K562 (cell line): ENCODE measurements at regions not wholly inside any gene's neighbourhood (a gene's known extent, or its start where the extent isn't known, plus 50 kb on each side); places are given as distances from the start of the nearest gene placed in this dataset.

Source experiments
- ATAC-seq: fragments of 200-7000 bp; cut with Tn5 transposase; 3 replicates; pipeline ENCODE4 v1.9.1; 2020; ENCODE audit warnings: moderate library complexity
- BruUV-seq: library from RNA; stranded (reverse); fragments of 400-500 nt; replicated peaks from 2 replicates; lab custom pipeline; 2021; lab: Mats Ljungman, UMichigan
- CTCF ChIA-PET: fragments of 300-600 bp; formaldehyde crosslinking; extraction: SDS; loops from one replicate; lab custom pipeline; 2021; ENCODE audit warnings: low intra/inter-chr PET ratio; lab: Yijun Ruan, JAX
- POLR2A ChIA-PET: fragments of 300-600, 350-650 bp; sonication (Branson Sonifier 250); formaldehyde crosslinking; extraction: SDS; loops from one replicate; lab custom pipeline; 2021; ENCODE audit warnings: antibody characterized with exemption, inconsistent platforms; lab: Yijun Ruan, JAX
- DNase-seq, 4 experiments: peaks; one replicate each; pipeline versions ENCODE4 v3.0.0 to v3.0.0-alpha.2; 2011 to 2018; ENCODE audit warnings: low spot score in 3 of 4, mixed read lengths in 3 of 4; ENCODE audit errors: extremely low read depth in 1 of 4
- FAIRE-seq: peaks from 2 replicates; lab custom pipeline; 2011; peaks lifted over from hg19 to GRCh38; lab: Jason Lieb, UNC
- H2AFZ ChIP-seq: 2 replicates; pipeline ENCODE4 v1.6.0; 2011; ENCODE audit warnings: low read depth, low read length, control low read depth, inconsistent platforms
- H3K27ac ChIP-seq: fragments of 200-600 bp; 3 replicates; pipeline ENCODE4 v1.8.0; 2011; ENCODE audit warnings: low read depth, mild to moderate bottlenecking, control low read depth, inconsistent platforms, low read length, moderate library complexity, mixed read lengths; ENCODE audit errors: extremely low read depth
- H3K27me3 ChIP-seq, 2 experiments: fragments of 300-600 bp in 1 of 2; 2 replicates in 1 of 2; 3 replicates in 1 of 2; pipeline versions ENCODE4 v1.6.0 to v1.8.0; 2011; ENCODE audit warnings: inconsistent platforms in 2 of 2, low read length in 2 of 2, mild to moderate bottlenecking in 1 of 2, mixed read lengths in 1 of 2, moderate library complexity in 1 of 2; ENCODE audit not compliant: control insufficient read depth in 2 of 2, insufficient read depth in 2 of 2
- H3K36me3 ChIP-seq: fragments of 300-600 bp; 3 replicates; pipeline ENCODE4 v1.8.0; 2011; ENCODE audit warnings: mild to moderate bottlenecking, low read length, inconsistent platforms; ENCODE audit not compliant: control insufficient read depth, insufficient read depth
- H3K4me1 ChIP-seq, 2 experiments: fragments of 200-600 bp in 1 of 2; replicated peaks in 1 of 2; 2 replicates in 1 of 2; 3 replicates in 1 of 2; pipeline versions ENCODE4 v1.5.1 to v1.8.0; 2011; ENCODE audit warnings: inconsistent platforms in 2 of 2, low read length in 2 of 2, mild to moderate bottlenecking in 1 of 2, mixed read lengths in 1 of 2, moderate library complexity in 1 of 2; ENCODE audit not compliant: control insufficient read depth in 2 of 2, insufficient read depth in 2 of 2
- H3K4me2 ChIP-seq: 2 replicates; pipeline ENCODE4 v1.6.1; 2011; ENCODE audit warnings: low read length, control low read depth, inconsistent platforms, mixed read lengths; ENCODE audit not compliant: insufficient read depth
- H3K4me3 ChIP-seq: fragments of 200-600 bp; sonication (generic), shearing (Covaris generic); 2 replicates; pipeline ENCODE4 v1.5.1; 2016; ENCODE audit warnings: control low read depth, inconsistent platforms
- H3K79me2 ChIP-seq: fragments of 200-600 bp; 3 replicates; pipeline ENCODE4 v1.8.0; 2011; ENCODE audit warnings: low read length, inconsistent platforms; ENCODE audit not compliant: control insufficient read depth, insufficient read depth
- H3K9ac ChIP-seq, 2 experiments: 2 replicates each; pipeline versions ENCODE4 v1.6.0 to v1.6.1; 2011; ENCODE audit warnings: low read depth in 2 of 2, low read length in 2 of 2, control low read depth in 1 of 2, inconsistent platforms in 1 of 2, mild to moderate bottlenecking in 1 of 2, mixed read lengths in 1 of 2; ENCODE audit not compliant: insufficient read depth in 1 of 2
- H3K9me1 ChIP-seq: one replicate; pipeline ENCODE4 v1.6.0; 2011; ENCODE audit warnings: inconsistent platforms, mild to moderate bottlenecking, low read length, moderate library complexity; ENCODE audit not compliant: control insufficient read depth, insufficient read depth
- H3K9me3 ChIP-seq: replicated peaks from 2 replicates; pipeline ENCODE4 v1.5.1; 2011; ENCODE audit warnings: low read depth, low read length, inconsistent platforms; ENCODE audit not compliant: control insufficient read depth, insufficient read depth
- H4K20me1 ChIP-seq: replicated peaks from 2 replicates; pipeline ENCODE4 v1.6.1; 2011; ENCODE audit warnings: low read length, inconsistent platforms, mixed read lengths; ENCODE audit not compliant: control insufficient read depth, insufficient read depth
- BRCA1 ChIP-seq, 2 experiments: fragments of 450-650 bp in 1 of 2; sonication (generic) in 1 of 2; formaldehyde crosslinking in 1 of 2; IDR thresholded peaks; 2 replicates each; pipeline versions ENCODE4 v1.5.0 to v1.6.1; 2017 to 2020; ENCODE audit warnings: mild to moderate bottlenecking in 1 of 2, missing genetic modification reagents in 1 of 2
- CREBBP ChIP-seq: IDR thresholded peaks from one replicate; pipeline ENCODE4 v1.6.1; 2012; ENCODE audit warnings: low read depth, mild to moderate bottlenecking, control low read depth, inconsistent platforms, low read length
- FOS ChIP-seq: IDR thresholded peaks from 3 replicates; pipeline ENCODE4 v1.6.1; 2011; ENCODE audit not compliant: insufficient read length; ENCODE audit errors: extremely low read depth
- HLTF ChIP-seq: fragments of 450-650 bp; IDR thresholded peaks from 2 replicates; pipeline ENCODE4 v1.6.1; 2016
- KDM4B ChIP-seq, 2 experiments: fragments of 450-650 bp in 1 of 2; sonication (generic) in 1 of 2; IDR thresholded peaks; 2 replicates each; pipeline ENCODE4 v1.6.1; 2016 to 2017; ENCODE audit warnings: borderline replicate concordance in 2 of 2, antibody characterized with exemption in 1 of 2, low read depth in 1 of 2, mild to moderate bottlenecking in 1 of 2
- KLF13 ChIP-seq: fragments of 450-650 bp; IDR thresholded peaks from 2 replicates; pipeline ENCODE4 v1.6.1; 2016; ENCODE audit warnings: missing genetic modification characterization, low read depth, mild to moderate bottlenecking, missing compliant biosample characterization, moderate library complexity, borderline replicate concordance
- LEF1 ChIP-seq: fragments of 450-650 bp; IDR thresholded peaks from 2 replicates; pipeline ENCODE4 v1.6.1; 2016; ENCODE audit warnings: mild to moderate bottlenecking
- NCOA1 ChIP-seq: fragments of 450-650 bp; IDR thresholded peaks from 2 replicates; pipeline ENCODE4 v1.6.1; 2016; ENCODE audit warnings: low read depth
- NFIC ChIP-seq: fragments of 450-650 bp; IDR thresholded peaks from 2 replicates; pipeline ENCODE4 v1.6.1; 2017; ENCODE audit warnings: mild to moderate bottlenecking, inconsistent platforms
- OTX1 ChIP-seq: fragments of 450-650 bp; formaldehyde crosslinking; IDR thresholded peaks from 2 replicates; pipeline ENCODE4 v1.4.0; 2022; ENCODE audit warnings: mild to moderate bottlenecking
- PYGO2 ChIP-seq: fragments of 450-650 bp; IDR thresholded peaks from 2 replicates; pipeline ENCODE4 v1.6.1; 2016; ENCODE audit warnings: mild to moderate bottlenecking, missing genetic modification characterization, moderate library complexity, missing compliant biosample characterization
- ZNF436 ChIP-seq: fragments of 250-450, 450-650 bp; sonication (Bioruptor Pico); formaldehyde crosslinking; IDR thresholded peaks from 2 replicates; pipeline ENCODE4 v1.7.0; 2020; ENCODE audit warnings: mild to moderate bottlenecking
- ZNF695 ChIP-seq: fragments of 450-650 bp; formaldehyde crosslinking; IDR thresholded peaks from 2 replicates; pipeline ENCODE4 v1.4.0; 2020; ENCODE audit warnings: mild to moderate bottlenecking, moderate library complexity
- WGBS: fragments of 100-300 bp; shearing (Covaris generic); methylation state at CpG from one replicate; pipeline ENCODE4 v1.1.6; 2016; ENCODE audit warnings: low coverage, mixed read lengths; ENCODE audit not compliant: insufficient coverage; ENCODE audit errors: missing lambda C conversion rate; 5-methylcytosine and 5-hydroxymethylcytosine counted together
- in situ Hi-C: fragments of 300-500 bp; cut with MboI; formaldehyde crosslinking; loops from 4 replicates; pipeline ENCODE4 v1.15.0; 2018; ENCODE audit warnings: inconsistent platforms, mixed read lengths
- intact Hi-C: fragments of 100-400 bp; cut with micrococcal nuclease; formaldehyde crosslinking; loops from 2 replicates; pipeline ENCODE4 v1.14.2; 2022
- TF ChIP-seq, protein P1 (sequence below): fragments of 250-450 bp; sonication (Bioruptor Pico); IDR thresholded peaks from 2 replicates; pipeline ENCODE4 v1.5.0; 2021; ENCODE audit warnings: mild to moderate bottlenecking, borderline replicate concordance
- TF ChIP-seq, protein P2 (sequence below): sonication (generic); formaldehyde crosslinking; IDR thresholded peaks from 2 replicates; pipeline ENCODE4 v1.8.1; 2022; ENCODE audit warnings: missing genetic modification reagents
- TF ChIP-seq, protein P3 (sequence below): fragments of 450-650 bp; IDR thresholded peaks from 2 replicates; pipeline ENCODE4 v1.6.1; 2016; ENCODE audit warnings: missing biosample characterization, missing genetic modification characterization

DNA sequence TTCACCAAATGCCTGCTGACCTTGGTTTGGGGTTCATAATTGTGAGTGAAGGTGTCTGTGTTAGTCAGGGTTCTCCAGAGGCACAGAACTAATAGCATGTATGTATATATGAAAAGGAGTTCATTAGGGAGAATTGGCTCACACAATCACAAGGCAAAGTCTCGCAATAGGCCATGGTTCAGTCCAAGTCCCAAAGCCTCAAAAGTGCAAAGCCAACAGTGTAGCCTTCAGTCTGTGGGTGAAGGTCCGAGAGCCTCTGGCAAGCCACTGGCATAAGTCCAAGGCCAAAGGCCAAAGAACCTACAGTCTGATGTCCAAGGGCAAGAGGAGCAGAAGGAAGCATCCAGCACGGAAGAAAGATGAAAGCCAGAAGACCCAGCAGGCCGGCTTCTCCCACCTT, 257.6 kb upstream of the SHH start (continued):
- TF ChIP-seq, protein P1, sequence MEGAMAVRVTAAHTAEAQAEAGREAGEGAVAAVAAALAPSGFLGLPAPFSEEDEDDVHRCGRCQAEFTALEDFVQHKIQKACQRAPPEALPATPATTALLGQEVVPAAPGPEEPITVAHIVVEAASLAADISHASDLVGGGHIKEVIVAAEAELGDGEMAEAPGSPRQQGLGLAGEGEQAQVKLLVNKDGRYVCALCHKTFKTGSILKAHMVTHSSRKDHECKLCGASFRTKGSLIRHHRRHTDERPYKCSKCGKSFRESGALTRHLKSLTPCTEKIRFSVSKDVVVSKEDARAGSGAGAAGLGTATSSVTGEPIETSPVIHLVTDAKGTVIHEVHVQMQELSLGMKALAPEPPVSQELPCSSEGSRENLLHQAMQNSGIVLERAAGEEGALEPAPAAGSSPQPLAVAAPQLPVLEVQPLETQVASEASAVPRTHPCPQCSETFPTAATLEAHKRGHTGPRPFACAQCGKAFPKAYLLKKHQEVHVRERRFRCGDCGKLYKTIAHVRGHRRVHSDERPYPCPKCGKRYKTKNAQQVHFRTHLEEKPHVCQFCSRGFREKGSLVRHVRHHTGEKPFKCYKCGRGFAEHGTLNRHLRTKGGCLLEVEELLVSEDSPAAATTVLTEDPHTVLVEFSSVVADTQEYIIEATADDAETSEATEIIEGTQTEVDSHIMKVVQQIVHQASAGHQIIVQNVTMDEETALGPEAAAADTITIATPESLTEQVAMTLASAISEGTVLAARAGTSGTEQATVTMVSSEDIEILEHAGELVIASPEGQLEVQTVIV (CRISPR knock-in tag), result no peak
- TF ChIP-seq CREBBP, result no peak
- TF ChIP-seq NCOA1, result no peak
- no peak for TF ChIP-seq PYGO2 (tag)

DNA sequence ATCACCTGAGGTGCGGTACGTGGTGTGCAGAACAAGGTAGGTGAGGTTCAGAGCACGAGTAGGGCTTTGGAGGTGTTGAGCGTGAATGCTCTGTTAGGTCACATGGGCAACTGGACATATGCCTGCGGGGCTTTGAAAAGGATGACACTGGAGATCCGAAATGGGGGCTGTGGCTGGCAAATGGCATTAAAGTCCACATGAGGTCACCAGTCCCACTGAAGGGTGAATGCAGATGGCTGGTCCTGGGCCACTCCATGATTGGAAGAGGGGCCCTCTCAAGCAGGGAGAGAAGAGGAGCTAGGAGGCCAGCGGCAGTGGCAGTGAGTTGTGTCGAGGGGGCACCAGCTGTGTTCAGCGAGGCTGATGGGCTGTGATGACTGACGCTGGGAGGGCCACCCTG, 254.9 kb upstream of the SHH start:
- Histone ChIP-seq H3K27ac (no peak overlapping the region), H3K9me3 (no peaks in the 10 kb centered on the region), H2AFZ (no peak overlapping the region), H3K9me1 (no peaks in the 10 kb centered on the region), H3K4me2 (no peak overlapping the region), H3K27me3 (peaks cover 24 to 74% of the 10 kb centered on the region in 2 experiments), H3K4me3 (no peak overlapping the region), H3K79me2 (no peaks in the 10 kb centered on the region), H3K4me1 (no peaks in the 10 kb centered on the region), H4K20me1 (no peaks in the 10 kb centered on the region), H3K36me3 (no peaks in the 10 kb centered on the region), H3K9ac (no peak overlapping the region)
- ChIA-PET CTCF (no interaction called here), POLR2A (interaction anchor here (2.0 kb wide), 1 partner anchor 10 kb away, joined by 8 read pairs; no protein-coding TSS in a partner anchor)
- WGBS, result under 1% methylated on average over 10 of the region's 10 CpGs
- in situ Hi-C loops (no loop called here), intact Hi-C loops (no loop called here)
- TF ChIP-seq FOS (no peak), OTX1 (CRISPR knock-in tag) (no peak), HLTF (no peak), ZNF436 (CRISPR knock-in tag) (no peak), KLF13 (tag) (no peak), NFIC (no peak), ZNF695 (CRISPR knock-in tag) (no peak), LEF1 (no peak), KDM4B (IDR thresholded peaks at IDR 0.05; ENCODE audit: borderline replicate concordance in 2 of 2, low read depth in 1 of 2) (no peak), BRCA1 (IDR thresholded peaks at IDR 0.05) (no peak), BRCA1 (CRISPR knock-in tag; IDR thresholded peaks at IDR 0.05) (no peak)
- TF ChIP-seq, protein P2, sequence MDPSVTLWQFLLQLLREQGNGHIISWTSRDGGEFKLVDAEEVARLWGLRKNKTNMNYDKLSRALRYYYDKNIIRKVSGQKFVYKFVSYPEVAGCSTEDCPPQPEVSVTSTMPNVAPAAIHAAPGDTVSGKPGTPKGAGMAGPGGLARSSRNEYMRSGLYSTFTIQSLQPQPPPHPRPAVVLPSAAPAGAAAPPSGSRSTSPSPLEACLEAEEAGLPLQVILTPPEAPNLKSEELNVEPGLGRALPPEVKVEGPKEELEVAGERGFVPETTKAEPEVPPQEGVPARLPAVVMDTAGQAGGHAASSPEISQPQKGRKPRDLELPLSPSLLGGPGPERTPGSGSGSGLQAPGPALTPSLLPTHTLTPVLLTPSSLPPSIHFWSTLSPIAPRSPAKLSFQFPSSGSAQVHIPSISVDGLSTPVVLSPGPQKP, result no peak
- TF ChIP-seq, protein P3, sequence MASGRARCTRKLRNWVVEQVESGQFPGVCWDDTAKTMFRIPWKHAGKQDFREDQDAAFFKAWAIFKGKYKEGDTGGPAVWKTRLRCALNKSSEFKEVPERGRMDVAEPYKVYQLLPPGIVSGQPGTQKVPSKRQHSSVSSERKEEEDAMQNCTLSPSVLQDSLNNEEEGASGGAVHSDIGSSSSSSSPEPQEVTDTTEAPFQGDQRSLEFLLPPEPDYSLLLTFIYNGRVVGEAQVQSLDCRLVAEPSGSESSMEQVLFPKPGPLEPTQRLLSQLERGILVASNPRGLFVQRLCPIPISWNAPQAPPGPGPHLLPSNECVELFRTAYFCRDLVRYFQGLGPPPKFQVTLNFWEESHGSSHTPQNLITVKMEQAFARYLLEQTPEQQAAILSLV (tag), result no peak
- ATAC-seq (no peak), DNase-seq (no peak), FAIRE-seq (no peak)
- no TSS peak for BruUV-seq
